ENCODE measurements at regions not wholly inside any gene's neighbourhood (a gene's known extent, or its start where the extent isn't known, plus 50 kb on each side); places are given as distances from the start of the nearest gene placed in this dataset.

DNA sequence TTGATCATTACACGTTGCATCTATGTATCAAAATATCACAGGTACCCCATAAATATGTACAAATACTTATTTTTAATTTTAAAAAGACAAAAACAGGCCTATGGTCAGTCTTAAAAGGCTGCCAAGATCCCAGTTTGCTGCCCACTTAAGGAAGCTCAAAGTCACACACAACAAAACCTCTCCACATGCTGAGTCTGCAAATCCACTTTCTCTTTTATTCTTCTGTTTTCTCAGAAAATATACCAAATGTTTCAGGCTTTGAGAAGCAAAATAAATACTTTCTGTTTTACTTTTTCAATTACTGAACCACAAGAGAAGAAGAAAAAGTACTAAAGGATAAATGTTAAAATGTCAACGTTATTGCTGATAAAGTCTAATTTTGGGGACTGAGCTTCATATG, 107.8 kb upstream of the MANEA start:
- ChIA-PET CTCF (ENCODE audit: low intra/inter-chr PET ratio, low total read pairs) (no interaction called here), POLR2A (no interaction called here)
- Histone ChIP-seq H3K4me2 (ENCODE audit: low read depth, low read length) (no peak overlapping the region), H3K9ac (ENCODE audit: insufficient read depth, low read depth, low read length) (no peak overlapping the region), H3K4me3 (replicated peaks in 1 of 3; ENCODE audit: insufficient read depth in 1 of 3, low read depth in 2 of 3, low read length in 3 of 3) (no peak overlapping the region), H3K27me3 (ENCODE audit: control insufficient read depth in 1 of 2, insufficient read depth in 2 of 2, low read length in 2 of 2) (no peaks in the 10 kb centered on the region), H3K36me3 (replicated peaks in 1 of 2; ENCODE audit: control insufficient read depth in 1 of 2, insufficient read depth in 2 of 2, low read length in 2 of 2) (no peaks in the 10 kb centered on the region), H3K4me1 (ENCODE audit: insufficient read depth, low read length) (no peaks in the 10 kb centered on the region), H3K27ac (ENCODE audit: extremely low read length, insufficient read depth, low read length) (no peak overlapping the region), H3K9me3 (ENCODE audit: low read length) (no peaks in the 10 kb centered on the region), H2AFZ (ENCODE audit: low read length) (no peak overlapping the region), H4K20me1 (ENCODE audit: insufficient read depth, low read length) (no peaks in the 10 kb centered on the region), H3K79me2 (ENCODE audit: insufficient read depth, low read length) (no peaks in the 10 kb centered on the region)
- FAIRE-seq (no peak), ATAC-seq (no peak), DNase-seq (ENCODE audit: low spot score) (no peak)
- BruUV-seq (replicated peaks): no TSS peak
- in situ Hi-C loops (cut with HindIII; ENCODE audit: extremely low pct_ligation_motif_present, low pct_unique_long_range_greater_than_20kb): no loop called here
- intact Hi-C loops (cut with micrococcal nuclease; ENCODE audit: unreplicated experiment): no loop called here
- 18% methylated on average over 2 of the region's 2 CpGs for WGBS (ENCODE audit: low lambda C conversion rate)
- TF ChIP-seq MAFF (IDR thresholded peaks at IDR 0.05; ENCODE audit: low read depth, low read length) (peak; percentile 31; the same call in 1 of the 2 replicates), TEF (CRISPR knock-in tag; IDR thresholded peaks at IDR 0.05) (no peak), MAFK (conservative IDR thresholded peaks at IDR 0.05 in 1 of 2, IDR thresholded peaks at IDR 0.05 in 1 of 2; ENCODE audit: low read length in 2 of 2) (peak; percentile 54 to 68)

DNA sequence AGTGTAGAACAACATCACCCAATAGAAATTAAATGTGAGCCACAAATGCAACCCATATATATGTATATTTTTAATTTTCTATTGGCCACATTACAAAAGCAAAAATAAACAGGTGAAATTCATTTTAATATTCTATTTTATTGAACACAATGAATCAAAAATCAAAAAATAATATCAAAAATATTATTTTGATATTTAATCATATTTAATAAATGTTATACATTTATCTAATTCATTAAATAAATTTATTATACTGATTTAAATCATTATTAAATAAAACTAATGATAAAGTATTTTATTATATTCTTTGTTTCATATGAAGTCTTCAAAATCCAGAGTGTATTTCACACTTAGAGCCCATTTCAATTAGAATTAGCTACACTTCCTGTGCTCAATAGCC, 98.4 kb upstream of the MANEA start:
- in situ Hi-C loops (cut with HindIII; ENCODE audit: extremely low pct_ligation_motif_present, low pct_unique_long_range_greater_than_20kb): no loop called here
- no peak overlapping the region for H3K9ac ChIP-seq (ENCODE audit: insufficient read depth, low read depth, low read length)
- ChIA-PET POLR2A (no interaction called here), CTCF (ENCODE audit: low intra/inter-chr PET ratio, low total read pairs) (no interaction called here)
- H3K27ac ChIP-seq (ENCODE audit: extremely low read length, insufficient read depth, low read length): no peak overlapping the region
- no peaks in the 10 kb centered on the region for H3K4me1 ChIP-seq (ENCODE audit: insufficient read depth, low read length)
- no peaks in the 10 kb centered on the region for H3K9me3 ChIP-seq (ENCODE audit: low read length)
- H3K4me3 ChIP-seq (replicated peaks in 1 of 3; ENCODE audit: insufficient read depth in 1 of 3, low read depth in 2 of 3, low read length in 3 of 3): no peak overlapping the region
- no peak overlapping the region for H2AFZ ChIP-seq (ENCODE audit: low read length)
- no peak for FAIRE-seq
- no peak for TF ChIP-seq SP140L (CRISPR knock-in tag; IDR thresholded peaks at IDR 0.05; ENCODE audit: borderline replicate concordance)
- H3K4me2 ChIP-seq (ENCODE audit: low read depth, low read length): no peak overlapping the region
- no peak for DNase-seq (ENCODE audit: low spot score)
- H3K27me3 ChIP-seq (ENCODE audit: control insufficient read depth in 1 of 2, insufficient read depth in 2 of 2, low read length in 2 of 2): no peaks in the 10 kb centered on the region
- H3K36me3 ChIP-seq (replicated peaks in 1 of 2; ENCODE audit: control insufficient read depth in 1 of 2, insufficient read depth in 2 of 2, low read length in 2 of 2): no peaks in the 10 kb centered on the region
- no peaks in the 10 kb centered on the region for H3K79me2 ChIP-seq (ENCODE audit: insufficient read depth, low read length)
- no peaks in the 10 kb centered on the region for H4K20me1 ChIP-seq (ENCODE audit: insufficient read depth, low read length)
- intact Hi-C loops (cut with micrococcal nuclease; ENCODE audit: unreplicated experiment): no loop called here
- no TSS peak for BruUV-seq (replicated peaks)
- no peak for ATAC-seq
